ENCODE measurements at regions not wholly inside any gene's neighbourhood (a gene's known extent, or its start where the extent isn't known, plus 50 kb on each side); places are given as distances from the start of the nearest gene placed in this dataset.
A peak's percentile ranks its signal among the peaks of the same experiment; 100 is the strongest.
"Not testable (repeated sequence)": the region's sequence is repeated elsewhere in the genome, so short reads cannot be mapped to it uniquely, and the experiment has no call there.

DNA sequence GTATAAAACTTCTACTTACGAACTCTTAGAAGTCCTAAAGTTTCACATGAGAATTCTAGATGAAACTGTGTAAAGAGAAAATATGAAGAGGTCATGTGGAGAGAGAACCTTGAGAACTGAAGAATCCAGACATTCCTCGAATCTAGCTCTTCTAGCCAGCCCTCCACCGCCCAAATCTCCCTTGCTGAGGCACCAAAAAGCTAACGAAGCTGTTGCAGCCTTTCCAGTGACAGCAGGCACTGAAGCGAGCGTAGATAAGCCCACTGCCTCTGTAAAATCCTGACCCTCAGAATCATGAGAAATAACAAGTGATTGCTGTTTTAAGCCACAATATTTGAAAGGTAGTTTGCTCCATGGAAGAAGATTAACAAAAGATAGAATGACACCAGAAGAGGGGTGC is 134.0 kb downstream of the GOLGA6L6 start (continued):
- TF ChIP-seq ZNF671 (CRISPR knock-in tag; IDR thresholded peaks at IDR 0.05) (no peak), GTF2I (CRISPR knock-in tag; conservative IDR thresholded peaks at IDR 0.05) (no peak)

DNA sequence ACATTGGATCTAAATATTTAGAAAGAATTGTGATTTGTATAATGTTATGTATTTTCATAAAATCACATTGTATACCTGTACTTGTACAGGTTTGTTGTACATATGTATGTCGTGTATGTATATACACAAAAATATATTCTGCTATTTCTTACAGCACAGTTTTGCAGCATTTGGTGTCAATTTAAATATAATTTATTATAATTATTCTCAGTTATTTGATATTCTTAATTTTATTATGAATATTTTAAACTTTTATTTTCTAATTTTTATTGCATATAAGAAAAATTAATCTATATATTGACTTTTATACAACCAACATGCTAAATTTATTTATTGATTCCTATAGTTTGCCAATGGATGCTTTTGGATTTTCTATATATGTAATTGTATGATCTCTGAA is 137.0 kb downstream of the GOLGA6L6 start:
- H3K9me3 Mint-ChIP-seq = peaks cover 19% of the 10 kb centered on the region
- CTCF ChIA-PET; DNase-seq (ENCODE audit: low spot score); H3K4me3 Mint-ChIP-seq; H3K27ac Mint-ChIP-seq; POLR2A ChIA-PET; H3K4me1 Mint-ChIP-seq; H3K27me3 Mint-ChIP-seq (ENCODE audit: low read depth); ATAC-seq: not testable (repeated sequence)
- peak; percentile 90 for TF ChIP-seq HMGA2 (CRISPR knock-in tag; IDR thresholded peaks at IDR 0.05)
- peaks cover 14% of the 10 kb centered on the region for H3K36me3 Mint-ChIP-seq

DNA sequence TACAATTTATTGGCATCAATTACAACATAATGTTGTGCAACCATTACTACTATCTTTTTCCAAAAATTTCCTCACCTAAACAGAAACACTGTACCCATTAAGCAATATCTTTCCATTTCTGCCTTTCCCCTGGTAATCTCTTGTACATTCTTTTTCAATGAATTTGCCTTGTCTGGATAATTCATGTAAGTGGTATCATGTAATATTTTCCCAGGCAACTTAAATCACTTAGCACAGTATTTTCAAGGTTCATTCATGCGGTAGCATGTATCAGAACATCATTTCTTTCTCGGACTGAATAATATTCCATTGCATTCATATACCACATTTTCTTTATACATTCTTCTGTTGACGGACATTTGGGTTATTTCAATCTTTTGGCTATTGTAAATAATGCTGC is 139.0 kb downstream of the GOLGA6L6 start:
- H3K27ac Mint-ChIP-seq; CTCF ChIA-PET; POLR2A ChIA-PET; H3K4me1 Mint-ChIP-seq; H3K4me3 Mint-ChIP-seq; ATAC-seq; DNase-seq (ENCODE audit: low spot score); H3K27me3 Mint-ChIP-seq (ENCODE audit: low read depth): not testable (repeated sequence)
- Mint-ChIP-seq H3K36me3 (peaks cover 14% of the 10 kb centered on the region), H3K9me3 (peaks cover 19% of the 10 kb centered on the region)

DNA sequence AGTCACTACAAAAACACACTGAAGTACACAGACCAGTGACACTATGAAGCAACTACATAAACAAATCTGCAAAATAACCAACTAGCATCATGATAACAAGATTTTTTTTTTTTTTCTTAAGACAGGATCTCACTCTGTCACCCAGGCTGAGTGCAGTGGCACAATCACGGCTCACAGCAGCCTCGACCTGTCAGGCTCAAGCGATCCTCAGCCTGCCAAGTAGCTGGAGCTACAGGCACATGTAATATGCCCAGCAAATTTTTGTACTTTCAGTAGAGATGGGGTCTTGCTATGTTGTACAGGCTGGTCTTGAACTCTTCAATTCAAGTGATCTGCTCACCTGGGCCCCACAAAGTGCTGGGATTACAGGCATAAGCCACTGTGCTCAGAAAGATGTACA is 140.5 kb downstream of the GOLGA6L6 start:
- POLR2A ChIA-PET; H3K4me3 Mint-ChIP-seq; ATAC-seq; H3K4me1 Mint-ChIP-seq; CTCF ChIA-PET; H3K27ac Mint-ChIP-seq; H3K27me3 Mint-ChIP-seq (ENCODE audit: low read depth); DNase-seq (ENCODE audit: low spot score): not testable (repeated sequence)
- Mint-ChIP-seq H3K9me3 (peaks cover 19% of the 10 kb centered on the region), H3K36me3 (peaks cover 14% of the 10 kb centered on the region)

DNA sequence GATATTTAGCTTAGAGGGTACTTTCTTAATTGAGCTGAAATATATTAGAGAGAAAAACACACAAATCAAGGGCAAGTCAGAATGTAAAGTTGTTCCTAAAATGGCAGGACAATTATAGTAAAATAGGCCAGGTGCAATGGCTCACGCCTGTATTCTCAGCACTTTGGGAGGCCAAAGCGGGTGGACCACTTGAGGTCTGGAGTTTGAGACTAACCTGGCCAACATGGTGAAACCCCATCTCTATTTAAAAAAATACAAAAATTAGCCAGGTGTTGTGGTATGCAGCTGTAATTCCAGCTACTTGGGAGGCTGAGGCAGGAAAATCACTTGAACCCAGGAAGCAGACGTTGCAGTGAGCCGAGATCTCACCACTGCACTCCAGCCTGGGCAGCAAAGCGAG is 142.9 kb downstream of the GOLGA6L6 start:
- ATAC-seq; H3K27me3 Mint-ChIP-seq (ENCODE audit: low read depth); H3K4me1 Mint-ChIP-seq; H3K9me3 Mint-ChIP-seq; CTCF ChIA-PET; H3K27ac Mint-ChIP-seq; DNase-seq (ENCODE audit: low spot score); POLR2A ChIA-PET; H3K4me3 Mint-ChIP-seq; H3K36me3 Mint-ChIP-seq: not testable (repeated sequence)

DNA sequence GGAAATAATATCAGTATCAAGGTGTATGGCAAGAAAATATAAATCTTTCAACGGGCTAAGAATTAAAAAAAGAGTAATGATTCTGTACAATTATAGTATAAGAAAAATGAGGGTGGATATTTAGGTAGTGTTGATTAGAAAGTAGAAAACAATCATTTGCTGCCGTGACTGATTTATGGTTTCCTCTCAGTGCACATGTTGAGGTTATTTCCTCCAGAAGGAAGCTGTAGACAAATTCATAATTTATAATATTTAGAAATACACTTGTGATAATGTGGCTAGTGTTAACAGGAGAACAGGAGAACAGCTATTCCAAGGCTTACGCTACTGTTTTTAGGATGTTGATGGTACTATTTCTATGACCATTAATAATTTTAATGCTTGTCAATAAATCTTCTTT is 153.4 kb downstream of the GOLGA6L6 start:
- H3K4me3 Mint-ChIP-seq; DNase-seq (ENCODE audit: low spot score); ATAC-seq; H3K36me3 Mint-ChIP-seq; H3K27ac Mint-ChIP-seq; H3K4me1 Mint-ChIP-seq; POLR2A ChIA-PET; CTCF ChIA-PET; H3K9me3 Mint-ChIP-seq: not testable (repeated sequence)
- H3K27me3 Mint-ChIP-seq (ENCODE audit: low read depth) = peaks cover 11% of the 10 kb centered on the region

DNA sequence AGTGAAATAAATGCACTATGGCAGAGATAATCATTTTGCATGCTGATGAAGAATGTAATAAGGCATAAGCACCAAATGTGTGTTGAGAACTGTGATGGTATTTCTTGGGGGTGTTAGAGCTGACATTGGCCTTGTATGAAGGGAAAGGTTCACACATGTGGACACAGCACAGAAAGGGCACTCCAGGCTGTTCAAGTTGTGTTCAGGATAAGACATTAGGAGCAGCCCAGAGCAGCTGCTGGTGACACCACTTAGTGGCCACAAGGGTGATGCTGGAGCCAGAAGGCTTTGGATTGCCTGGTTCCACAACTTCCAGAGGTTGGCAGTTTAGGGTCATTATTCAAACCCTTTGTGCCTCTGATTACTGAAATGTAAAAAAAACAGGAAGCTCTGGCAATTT is 155.4 kb downstream of the GOLGA6L6 start:
- no peak for ATAC-seq
- DNase-seq (ENCODE audit: low spot score) = no peak
- no peak overlapping the region for H3K4me3 Mint-ChIP-seq
- TF ChIP-seq, protein P1, sequence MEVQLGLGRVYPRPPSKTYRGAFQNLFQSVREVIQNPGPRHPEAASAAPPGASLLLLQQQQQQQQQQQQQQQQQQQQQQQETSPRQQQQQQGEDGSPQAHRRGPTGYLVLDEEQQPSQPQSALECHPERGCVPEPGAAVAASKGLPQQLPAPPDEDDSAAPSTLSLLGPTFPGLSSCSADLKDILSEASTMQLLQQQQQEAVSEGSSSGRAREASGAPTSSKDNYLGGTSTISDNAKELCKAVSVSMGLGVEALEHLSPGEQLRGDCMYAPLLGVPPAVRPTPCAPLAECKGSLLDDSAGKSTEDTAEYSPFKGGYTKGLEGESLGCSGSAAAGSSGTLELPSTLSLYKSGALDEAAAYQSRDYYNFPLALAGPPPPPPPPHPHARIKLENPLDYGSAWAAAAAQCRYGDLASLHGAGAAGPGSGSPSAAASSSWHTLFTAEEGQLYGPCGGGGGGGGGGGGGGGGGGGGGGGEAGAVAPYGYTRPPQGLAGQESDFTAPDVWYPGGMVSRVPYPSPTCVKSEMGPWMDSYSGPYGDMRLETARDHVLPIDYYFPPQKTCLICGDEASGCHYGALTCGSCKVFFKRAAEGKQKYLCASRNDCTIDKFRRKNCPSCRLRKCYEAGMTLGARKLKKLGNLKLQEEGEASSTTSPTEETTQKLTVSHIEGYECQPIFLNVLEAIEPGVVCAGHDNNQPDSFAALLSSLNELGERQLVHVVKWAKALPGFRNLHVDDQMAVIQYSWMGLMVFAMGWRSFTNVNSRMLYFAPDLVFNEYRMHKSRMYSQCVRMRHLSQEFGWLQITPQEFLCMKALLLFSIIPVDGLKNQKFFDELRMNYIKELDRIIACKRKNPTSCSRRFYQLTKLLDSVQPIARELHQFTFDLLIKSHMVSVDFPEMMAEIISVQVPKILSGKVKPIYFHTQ (CRISPR knock-in tag; IDR thresholded peaks at IDR 0.05) = no peak
- no peak for TF ChIP-seq TEAD1 (CRISPR knock-in tag; IDR thresholded peaks at IDR 0.05)
- TF ChIP-seq NFE2L1 (CRISPR knock-in tag; IDR thresholded peaks at IDR 0.05) = no peak
- TF ChIP-seq JAZF1 (CRISPR knock-in tag; IDR thresholded peaks at IDR 0.05) = no peak
- TF ChIP-seq GTF2I (CRISPR knock-in tag; conservative IDR thresholded peaks at IDR 0.05) = no peak
- no peak for TF ChIP-seq PRRX2 (CRISPR knock-in tag; IDR thresholded peaks at IDR 0.05)
- TF ChIP-seq NFYB (CRISPR knock-in tag; conservative IDR thresholded peaks at IDR 0.05; ENCODE audit: low read depth) = no peak
- no peak for TF ChIP-seq ETV6 (CRISPR knock-in tag; IDR thresholded peaks at IDR 0.05)
- no peak for TF ChIP-seq ZNF396 (CRISPR knock-in tag; IDR thresholded peaks at IDR 0.05; ENCODE audit: borderline replicate concordance)
- TF ChIP-seq CREB1 (CRISPR knock-in tag; IDR thresholded peaks at IDR 0.05) = no peak
- no peak for TF ChIP-seq OVOL2 (CRISPR knock-in tag; IDR thresholded peaks at IDR 0.05; ENCODE audit: borderline replicate concordance)
- TF ChIP-seq, protein P2, sequence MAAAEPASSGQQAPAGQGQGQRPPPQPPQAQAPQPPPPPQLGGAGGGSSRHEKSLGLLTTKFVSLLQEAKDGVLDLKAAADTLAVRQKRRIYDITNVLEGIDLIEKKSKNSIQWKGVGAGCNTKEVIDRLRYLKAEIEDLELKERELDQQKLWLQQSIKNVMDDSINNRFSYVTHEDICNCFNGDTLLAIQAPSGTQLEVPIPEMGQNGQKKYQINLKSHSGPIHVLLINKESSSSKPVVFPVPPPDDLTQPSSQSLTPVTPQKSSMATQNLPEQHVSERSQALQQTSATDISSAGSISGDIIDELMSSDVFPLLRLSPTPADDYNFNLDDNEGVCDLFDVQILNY (CRISPR knock-in tag; IDR thresholded peaks at IDR 0.05) = no peak
- TF ChIP-seq, protein P3, sequence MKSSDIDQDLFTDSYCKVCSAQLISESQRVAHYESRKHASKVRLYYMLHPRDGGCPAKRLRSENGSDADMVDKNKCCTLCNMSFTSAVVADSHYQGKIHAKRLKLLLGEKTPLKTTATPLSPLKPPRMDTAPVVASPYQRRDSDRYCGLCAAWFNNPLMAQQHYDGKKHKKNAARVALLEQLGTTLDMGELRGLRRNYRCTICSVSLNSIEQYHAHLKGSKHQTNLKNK (CRISPR knock-in tag; IDR thresholded peaks at IDR 0.05) = no peak
- ChIA-PET CTCF (no interaction called here), POLR2A (no interaction called here)
- H3K4me1 Mint-ChIP-seq = no peaks in the 10 kb centered on the region
- peaks cover 3% of the 10 kb centered on the region; the same call in 1 of the 2 replicates for H3K9me3 Mint-ChIP-seq
- peaks cover 11% of the 10 kb centered on the region for H3K27me3 Mint-ChIP-seq (ENCODE audit: low read depth)
- no peak overlapping the region for H3K27ac Mint-ChIP-seq
- H3K36me3 Mint-ChIP-seq = peaks cover 4% of the 10 kb centered on the region; the same call in 1 of the 2 replicates

DNA sequence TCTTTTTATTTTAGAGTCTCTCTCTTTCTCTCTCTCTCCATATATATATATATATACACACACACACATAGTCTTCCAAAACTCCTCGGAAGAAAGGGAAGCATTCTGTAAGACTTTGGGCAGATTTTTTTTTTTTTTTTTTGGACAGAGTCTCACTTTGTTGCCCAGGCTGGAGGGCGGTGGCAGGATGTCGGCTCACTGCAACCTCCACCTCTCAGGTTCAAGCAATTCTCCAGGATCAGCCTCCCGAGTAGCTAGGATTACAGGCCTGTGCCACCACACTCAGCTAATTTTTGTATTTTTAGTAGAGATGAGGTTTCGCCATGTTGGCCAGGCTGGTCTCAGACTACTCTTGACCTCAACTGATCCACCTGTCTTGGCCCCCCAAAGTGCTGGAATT is 161.4 kb downstream of the GOLGA6L6 start:
- ATAC-seq; POLR2A ChIA-PET; H3K27me3 Mint-ChIP-seq (ENCODE audit: low read depth); H3K4me1 Mint-ChIP-seq; H3K9me3 Mint-ChIP-seq; H3K4me3 Mint-ChIP-seq; H3K27ac Mint-ChIP-seq; CTCF ChIA-PET; H3K36me3 Mint-ChIP-seq; DNase-seq (ENCODE audit: low spot score): not testable (repeated sequence)
